Mesothelial cell of epicardium (in vitro differentiated cells): ENCODE measurements at regions not wholly inside any gene's neighbourhood (a gene's known extent, or its start where the extent isn't known, plus 50 kb on each side); places are given as distances from the start of the nearest gene placed in this dataset.
A peak's percentile ranks its signal among the peaks of the same experiment; 100 is the strongest.

Experiments used
- DNase-seq, 2 experiments: peaks; one replicate each; pipeline ENCODE4 v3.0.0; 2021; ENCODE audit warnings: low spot score in 2 of 2; ENCODE audit not compliant: unreplicated experiment in 2 of 2
- H3K27ac Mint-ChIP-seq: 2 replicates; pipeline ENCODE4 v1.8.0; 2021; ENCODE audit warnings: mixed read lengths
- H3K27me3 Mint-ChIP-seq: 2 replicates; pipeline ENCODE4 v1.8.0; 2021; ENCODE audit warnings: low read depth, mixed read lengths
- H3K36me3 Mint-ChIP-seq: 2 replicates; pipeline ENCODE4 v1.8.0; 2021; ENCODE audit warnings: mixed read lengths
- H3K4me1 Mint-ChIP-seq: 2 replicates; pipeline ENCODE4 v1.8.0; 2021; ENCODE audit warnings: mixed read lengths
- H3K4me3 Mint-ChIP-seq: 2 replicates; pipeline ENCODE4 v1.8.0; 2021; ENCODE audit warnings: mild to moderate bottlenecking, moderate library complexity, mixed read lengths
- H3K9me3 Mint-ChIP-seq: 2 replicates; pipeline ENCODE4 v1.8.0; 2021; ENCODE audit warnings: mixed read lengths
- CTCF ChIP-seq: fragments of 200-600 bp; sonication (generic); IDR thresholded peaks from one replicate; pipeline ENCODE4 v1.5.0; 2021; ENCODE audit warnings: antibody characterized with exemption; ENCODE audit not compliant: unreplicated experiment

- no peak for TF ChIP-seq CTCF
- Mint-ChIP-seq H3K36me3 (no peaks in the 10 kb centered on the region), H3K27me3 (no peaks in the 10 kb centered on the region), H3K9me3 (no peaks in the 10 kb centered on the region), H3K4me3 (no peak overlapping the region), H3K27ac (no peak overlapping the region), H3K4me1 (peaks cover 36% of the 10 kb centered on the region)
- DNase-seq: no peak
Measured at GRCh38 chr16:85317704-85318103, 205.4 kb upstream of the CIBAR2 start.

GRCh38 chr16:85319208-85319983, 207.1 kb upstream of the CIBAR2 start:
- H3K4me3 Mint-ChIP-seq: no peak overlapping the region
- no peak for TF ChIP-seq CTCF

DNA sequence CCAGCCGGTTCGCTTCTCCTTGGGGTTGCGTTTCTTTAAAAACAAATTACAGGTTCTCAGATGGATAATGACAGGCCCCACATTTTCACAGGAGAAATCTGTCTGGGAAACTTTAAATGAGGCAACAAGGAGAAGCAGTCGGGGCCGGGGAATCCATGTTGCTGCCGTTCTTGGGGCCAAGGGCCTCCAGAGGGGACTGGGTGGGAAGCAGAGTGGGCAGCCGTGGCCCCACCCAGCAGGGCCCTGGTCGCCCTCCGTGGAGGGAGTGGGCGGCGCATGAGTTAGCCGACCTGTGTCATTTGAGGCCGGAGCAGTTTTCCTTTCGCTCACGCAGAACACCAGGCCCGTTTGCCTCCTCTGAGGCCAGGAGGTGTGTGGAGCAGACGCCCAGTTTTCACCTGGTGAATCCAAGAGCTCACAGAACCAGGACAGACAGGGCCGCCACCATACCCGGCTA, 207.7 kb upstream of the CIBAR2 start:
- H3K27ac Mint-ChIP-seq: no peak overlapping the region
- peaks cover 21% of the 10 kb centered on the region for H3K4me1 Mint-ChIP-seq

More at GRCh38 chr16:85319208-85319983, 207.1 kb upstream of the CIBAR2 start:
- H3K27ac Mint-ChIP-seq: no peak overlapping the region
- DNase-seq: no peak
- H3K4me1 Mint-ChIP-seq: peaks cover 26% of the 10 kb centered on the region
- H3K27me3 Mint-ChIP-seq: no peaks in the 10 kb centered on the region
- H3K36me3 Mint-ChIP-seq: peaks cover 3% of the 10 kb centered on the region
- H3K9me3 Mint-ChIP-seq: peaks cover 3% of the 10 kb centered on the region

GRCh38 chr16:85320677-85321385, 208.6 kb upstream of the CIBAR2 start:
- peak overlapping the region; percentile 4 for H3K27ac Mint-ChIP-seq
- H3K4me3 Mint-ChIP-seq: no peak overlapping the region
- peaks cover 3% of the 10 kb centered on the region for H3K36me3 Mint-ChIP-seq
- H3K27me3 Mint-ChIP-seq: no peaks in the 10 kb centered on the region
- TF ChIP-seq CTCF: no peak
- H3K9me3 Mint-ChIP-seq: peaks cover 3% of the 10 kb centered on the region
- DNase-seq: no peak
- peaks cover 21% of the 10 kb centered on the region for H3K4me1 Mint-ChIP-seq

More for the DNA sequence above, 207.7 kb upstream of the CIBAR2 start:
- DNase-seq: no peak
- Mint-ChIP-seq H3K4me3 (no peak overlapping the region), H3K36me3 (peaks cover 3% of the 10 kb centered on the region), H3K9me3 (peaks cover 3% of the 10 kb centered on the region), H3K27me3 (no peaks in the 10 kb centered on the region)
- TF ChIP-seq CTCF: no peak

DNA sequence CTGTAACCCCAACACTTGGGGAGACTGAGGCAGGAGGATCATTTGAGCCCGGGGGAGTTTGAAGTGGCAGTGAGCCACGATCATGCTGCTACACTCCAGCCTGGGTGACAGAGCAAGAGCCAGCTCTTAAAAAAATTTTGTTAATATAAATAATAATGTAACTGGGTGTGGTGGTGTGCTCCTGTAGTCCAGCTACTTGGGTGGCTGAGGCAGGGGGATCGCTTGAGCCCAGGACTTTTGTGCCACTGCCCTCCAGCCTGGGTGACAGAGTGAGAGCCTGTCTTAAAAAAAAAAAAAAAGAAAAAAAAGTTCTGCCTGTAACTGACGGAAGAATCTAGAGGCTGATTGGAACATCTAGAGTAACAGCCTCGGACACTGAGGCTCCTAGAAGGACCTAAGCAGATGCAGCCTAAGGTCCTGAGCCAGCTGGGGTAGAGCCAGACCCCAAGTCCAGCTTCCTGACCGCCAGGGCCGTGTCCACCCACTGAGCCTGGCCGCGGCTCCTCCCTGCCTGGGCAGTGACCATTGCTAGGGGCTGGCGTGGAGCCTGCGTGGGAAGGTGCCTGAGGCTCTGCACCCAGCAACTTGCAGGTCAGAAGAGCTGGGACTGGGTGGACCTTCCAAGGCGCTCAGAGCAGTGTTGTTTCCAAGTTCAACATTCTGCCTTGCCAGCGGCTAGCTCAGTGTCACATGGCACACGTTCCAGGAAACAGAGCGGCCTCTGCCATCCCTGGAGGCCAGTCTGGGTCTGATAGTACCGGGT, 209.4 kb upstream of the CIBAR2 start:
- H3K4me3 Mint-ChIP-seq: no peak overlapping the region
- peaks cover 17% of the 10 kb centered on the region for H3K4me1 Mint-ChIP-seq
- H3K27me3 Mint-ChIP-seq: no peaks in the 10 kb centered on the region
- H3K27ac Mint-ChIP-seq: peak overlapping the region; percentile 9
- DNase-seq: no peak
- H3K9me3 Mint-ChIP-seq: peaks cover 3% of the 10 kb centered on the region
- TF ChIP-seq CTCF: no peak
- peaks cover 3% of the 10 kb centered on the region for H3K36me3 Mint-ChIP-seq
